KMS-11 (cell line): ENCODE measurements at regions not wholly inside any gene's neighbourhood (a gene's known extent, or its start where the extent isn't known, plus 50 kb on each side); places are given as distances from the start of the nearest gene placed in this dataset.

ENCODE experiments used
- H2AFZ ChIP-seq: fragments of 200-600 bp; sonication (generic); 2 replicates; pipeline ENCODE4 v1.6.1; 2016; ENCODE audit warnings: antibody characterized with exemption, mixed run types, low read depth
- H3K27ac ChIP-seq: fragments of 200-600 bp; sonication (generic); 2 replicates; pipeline ENCODE4 v1.6.1; 2016; ENCODE audit warnings: mild to moderate bottlenecking, mixed run types
- H3K27me3 ChIP-seq: fragments of 200-600 bp; sonication (generic); 2 replicates; pipeline ENCODE4 v1.6.1; 2017; ENCODE audit warnings: mild to moderate bottlenecking, low read depth, mixed run types, moderate library complexity; ENCODE audit not compliant: insufficient read depth
- H3K36me3 ChIP-seq: fragments of 200-600 bp; sonication (generic); 2 replicates; pipeline ENCODE4 v1.6.1; 2017; ENCODE audit warnings: mild to moderate bottlenecking, mixed run types; ENCODE audit not compliant: insufficient read depth
- H3K4me1 ChIP-seq: fragments of 200-600 bp; sonication (generic); 2 replicates; pipeline ENCODE4 v1.6.1; 2016; ENCODE audit warnings: mild to moderate bottlenecking, low read depth, mixed run types; ENCODE audit not compliant: poor library complexity, severe bottlenecking
- H3K4me2 ChIP-seq: fragments of 200-600 bp; sonication (generic); 2 replicates; pipeline ENCODE4 v1.7.0; 2016; ENCODE audit warnings: mild to moderate bottlenecking, mixed run types
- H3K4me3 ChIP-seq: fragments of 200-600 bp; sonication (generic); IDR thresholded peaks from 2 replicates; pipeline ENCODE4 v1.6.1; 2017; ENCODE audit warnings: low read depth, low read length, mixed read lengths; ENCODE audit not compliant: insufficient read depth
- H3K79me2 ChIP-seq: fragments of 200-600 bp; sonication (generic); 2 replicates; pipeline ENCODE4 v1.6.1; 2016; ENCODE audit warnings: low read depth, mixed run types; ENCODE audit not compliant: insufficient read depth
- H3K9ac ChIP-seq: fragments of 200-600 bp; sonication (generic); 2 replicates; pipeline ENCODE4 v1.6.1; 2016; ENCODE audit warnings: mild to moderate bottlenecking, mixed run types
- H4K20me1 ChIP-seq: fragments of 200-600 bp; sonication (generic); 2 replicates; pipeline ENCODE4 v1.6.1; 2016; ENCODE audit warnings: mild to moderate bottlenecking, mixed run types; ENCODE audit not compliant: insufficient read depth
- CTCF ChIP-seq: fragments of 200-600 bp; sonication (generic); conservative IDR thresholded peaks from 2 replicates; pipeline ENCODE4 v1.6.1; 2017; ENCODE audit warnings: low read depth, mild to moderate bottlenecking, antibody characterized with exemption, low read length, moderate library complexity, mixed read lengths

GRCh38 chr10:50936335-50936734, 50.9 kb upstream of the A1CF start:
- H3K4me3 ChIP-seq: no peak overlapping the region
- no peaks in the 10 kb centered on the region for H3K36me3 ChIP-seq
- H3K4me2 ChIP-seq: no peak overlapping the region
- no peaks in the 10 kb centered on the region for H4K20me1 ChIP-seq
- TF ChIP-seq CTCF: no peak
- no peak overlapping the region for H3K27ac ChIP-seq
- no peaks in the 10 kb centered on the region for H3K79me2 ChIP-seq
- no peak overlapping the region for H3K9ac ChIP-seq
- H3K4me1 ChIP-seq: no peaks in the 10 kb centered on the region
- no peaks in the 10 kb centered on the region for H3K27me3 ChIP-seq
- no peak overlapping the region for H2AFZ ChIP-seq

- H3K27me3 ChIP-seq: no peaks in the 10 kb centered on the region
- H3K27ac ChIP-seq: no peak overlapping the region
- no peaks in the 10 kb centered on the region for H3K79me2 ChIP-seq
- no peak overlapping the region for H2AFZ ChIP-seq
- no peaks in the 10 kb centered on the region for H3K4me1 ChIP-seq
- no peaks in the 10 kb centered on the region for H4K20me1 ChIP-seq
- peak; percentile 53 for TF ChIP-seq CTCF
- no peaks in the 10 kb centered on the region for H3K36me3 ChIP-seq
- H3K4me3 ChIP-seq: no peak overlapping the region
- H3K9ac ChIP-seq: no peak overlapping the region
- H3K4me2 ChIP-seq: no peak overlapping the region
Observed at GRCh38 chr10:50937230-50937907, 51.9 kb upstream of the A1CF start.

GRCh38 chr10:50941629-50942028, 56.2 kb upstream of the A1CF start:
- Histone ChIP-seq H2AFZ (no peak overlapping the region), H3K9ac (no peak overlapping the region), H3K27me3 (no peaks in the 10 kb centered on the region), H3K79me2 (no peaks in the 10 kb centered on the region), H3K36me3 (no peaks in the 10 kb centered on the region), H3K4me3 (no peak overlapping the region), H4K20me1 (no peaks in the 10 kb centered on the region), H3K4me1 (no peaks in the 10 kb centered on the region), H3K4me2 (no peak overlapping the region), H3K27ac (no peak overlapping the region)
- no peak for TF ChIP-seq CTCF

GRCh38 chr10:50946991-50947781, 61.8 kb upstream of the A1CF start:
- Histone ChIP-seq H3K4me2 (no peak overlapping the region), H3K27ac (no peak overlapping the region), H3K79me2 (no peaks in the 10 kb centered on the region), H4K20me1 (no peaks in the 10 kb centered on the region), H3K36me3 (no peaks in the 10 kb centered on the region), H2AFZ (no peak overlapping the region), H3K4me3 (no peak overlapping the region), H3K27me3 (no peaks in the 10 kb centered on the region), H3K9ac (no peak overlapping the region), H3K4me1 (no peaks in the 10 kb centered on the region)
- TF ChIP-seq CTCF: no peak
